HCEC 1CT (cell line): ENCODE measurements at regions not wholly inside any gene's neighbourhood (a gene's known extent, or its start where the extent isn't known, plus 50 kb on each side); places are given as distances from the start of the nearest gene placed in this dataset.

ENCODE experiments used
- DNase-seq: peaks from one replicate; pipeline ENCODE4 v3.0.0-alpha.2; 2017

DNA sequence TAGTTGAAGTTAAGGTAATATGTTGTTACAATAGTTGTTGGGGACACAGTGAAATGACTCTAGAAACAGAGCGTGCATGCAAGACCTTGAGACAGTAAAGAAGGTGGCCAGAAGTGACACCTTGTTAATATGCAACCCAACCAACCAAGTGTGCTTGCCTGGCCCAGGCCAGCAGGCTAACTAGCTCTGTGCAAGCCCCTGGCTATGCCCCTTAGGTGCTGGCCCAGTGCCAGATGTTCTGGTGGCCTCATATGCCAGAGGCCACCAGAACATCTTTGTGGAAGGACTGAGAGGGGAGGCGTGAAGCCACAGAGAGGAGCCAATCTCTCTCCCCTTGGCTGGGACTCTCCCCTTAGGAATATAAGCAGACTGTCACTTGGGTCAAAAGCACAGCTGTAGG is 111.2 kb upstream of the JUN start:
- no peak for DNase-seq

DNA sequence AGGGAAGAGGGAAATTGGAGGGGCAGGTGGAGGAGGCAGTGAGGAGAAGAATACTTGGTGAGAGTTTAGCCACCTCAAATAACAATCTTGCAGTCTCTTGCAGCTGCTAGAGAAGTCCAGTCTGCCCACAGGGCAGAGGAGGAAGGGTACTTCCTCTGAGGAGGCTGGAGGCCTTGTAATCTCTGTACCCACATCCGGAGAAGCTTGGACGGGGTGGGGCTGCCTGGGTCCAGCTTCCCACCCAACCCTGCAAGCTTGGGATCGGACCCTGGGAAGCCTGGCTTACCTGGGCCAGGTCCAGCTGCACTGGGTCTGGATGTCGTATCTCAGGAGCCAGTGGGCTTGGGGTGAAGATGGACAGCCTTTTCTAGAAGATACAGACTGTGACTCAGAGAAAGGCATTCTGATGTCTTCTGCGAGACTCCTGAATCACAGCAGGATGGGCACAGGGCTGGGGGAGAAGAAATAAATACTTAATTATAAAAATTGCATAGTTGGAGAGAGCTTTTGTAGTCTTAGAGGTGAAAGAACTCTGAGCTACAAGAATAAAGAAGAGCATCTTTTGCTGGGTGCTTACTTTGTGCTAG is 111.8 kb upstream of the JUN start:
- DNase-seq = no peak

DNA sequence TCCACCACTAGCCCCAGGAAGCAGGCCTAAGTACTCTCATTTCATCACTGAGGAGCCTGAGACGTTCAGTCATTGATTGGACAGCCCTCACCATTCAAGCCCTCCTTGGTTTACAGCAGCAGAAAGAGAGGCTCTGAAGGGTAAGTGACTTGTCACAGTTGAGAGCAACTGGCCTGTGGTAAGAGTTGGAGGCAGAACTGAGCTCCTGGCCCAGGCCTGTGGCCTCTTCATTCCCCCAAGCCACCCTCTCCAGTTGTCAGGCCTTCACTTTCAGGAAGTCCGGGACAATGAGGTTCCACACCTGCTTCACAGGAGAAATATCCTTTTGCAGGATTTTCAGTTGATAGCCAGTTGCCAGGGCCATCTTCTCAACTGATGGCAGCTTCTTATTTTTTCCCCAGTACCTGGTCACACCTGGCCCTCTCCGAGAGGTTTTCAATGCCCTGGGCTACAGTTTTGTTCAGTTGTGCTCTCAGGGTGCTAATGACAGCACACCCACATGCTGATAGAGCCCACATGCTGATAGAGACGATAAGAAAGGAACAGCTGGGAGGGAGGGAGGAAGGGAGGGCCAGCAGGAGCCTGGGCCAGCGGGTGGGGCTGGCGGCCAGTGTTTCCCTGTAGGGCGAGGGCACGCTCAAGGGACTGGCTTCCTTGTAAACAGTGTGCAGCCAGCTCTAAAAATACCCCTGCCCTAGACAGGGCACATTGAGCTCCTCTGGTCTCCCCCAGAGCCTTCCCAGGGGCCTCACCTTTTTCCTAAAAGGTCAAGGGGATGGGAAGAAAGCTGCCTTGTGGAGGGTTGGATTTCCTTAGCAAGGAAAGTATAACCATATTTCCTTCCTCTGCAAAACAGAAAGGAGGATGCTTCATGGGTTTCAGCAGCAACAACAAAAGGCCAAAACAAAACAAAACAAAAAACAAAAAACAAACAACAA is 112.7 kb upstream of the JUN start:
- DNase-seq = no peak

DNA sequence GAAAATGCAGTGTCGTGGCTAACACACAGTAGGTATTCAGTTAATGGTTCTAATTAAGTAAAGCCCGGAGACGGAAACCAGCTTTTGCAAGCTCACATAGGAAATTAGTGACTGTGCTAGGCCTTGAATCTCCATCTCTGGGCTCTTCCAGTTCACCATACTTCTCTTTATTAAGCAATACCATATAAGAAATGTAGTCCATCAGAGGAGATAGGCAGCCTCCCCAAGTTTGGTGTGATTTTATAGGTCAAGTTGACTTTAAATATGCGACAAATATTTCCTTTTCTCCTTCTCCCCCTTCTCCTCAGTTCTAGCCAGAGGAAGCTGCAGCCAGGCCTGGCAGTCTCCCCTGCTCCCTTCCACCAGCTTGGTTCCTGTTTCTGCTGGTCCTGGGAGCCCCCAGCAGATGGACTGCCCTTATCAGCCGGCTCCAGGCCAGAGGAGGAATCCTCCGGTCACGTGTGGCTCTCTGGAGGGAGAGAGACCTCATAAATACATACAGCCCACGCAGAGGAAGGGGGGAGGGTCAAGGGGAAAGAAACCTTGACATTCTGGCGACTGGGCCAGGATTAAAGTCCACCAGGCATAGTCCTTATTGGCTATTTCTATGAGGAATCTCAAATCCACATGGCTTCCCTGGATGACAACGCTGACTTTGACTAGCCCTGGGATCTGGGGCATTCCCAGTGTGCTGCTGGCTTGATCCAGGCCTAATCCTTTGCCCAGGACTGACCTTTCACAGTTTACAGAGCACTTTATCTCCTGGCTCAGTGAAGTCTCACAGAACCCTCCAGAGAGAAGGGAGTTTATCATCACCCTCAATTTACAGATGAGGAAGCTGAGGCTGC is 115.1 kb upstream of the JUN start:
- no peak for DNase-seq

DNA sequence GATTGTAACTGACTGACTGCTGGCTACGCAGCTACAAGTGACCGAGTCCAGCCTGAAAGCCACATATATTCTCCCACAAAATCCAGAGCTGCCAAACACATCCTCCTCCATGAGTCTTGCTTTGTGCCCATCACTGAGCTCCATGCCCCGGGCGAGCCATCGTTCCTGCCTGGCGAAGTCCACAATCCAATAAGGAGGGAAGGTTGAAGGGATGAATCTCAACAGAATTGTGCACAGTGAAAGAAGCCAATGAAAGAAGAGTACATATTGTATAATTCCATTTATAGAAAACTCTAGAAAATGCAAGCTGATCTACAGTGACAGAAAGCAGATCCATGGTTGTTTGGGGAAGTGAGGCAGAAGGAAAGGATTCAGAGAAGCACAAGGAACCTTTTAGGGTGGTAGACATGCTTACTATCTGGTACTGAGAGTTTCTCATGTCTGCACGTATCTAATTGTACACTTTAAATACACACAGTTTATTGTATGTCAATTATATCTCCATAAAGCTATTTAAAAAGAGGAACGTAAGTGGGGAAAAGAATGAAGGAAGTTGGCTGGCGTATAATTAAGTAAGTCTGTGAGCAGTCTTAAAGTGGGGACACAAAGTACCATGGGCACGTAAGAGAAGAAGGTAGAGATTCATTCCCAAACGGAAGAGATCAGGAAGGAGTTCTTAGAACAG is 115.9 kb upstream of the JUN start:
- DNase-seq = no peak

DNA sequence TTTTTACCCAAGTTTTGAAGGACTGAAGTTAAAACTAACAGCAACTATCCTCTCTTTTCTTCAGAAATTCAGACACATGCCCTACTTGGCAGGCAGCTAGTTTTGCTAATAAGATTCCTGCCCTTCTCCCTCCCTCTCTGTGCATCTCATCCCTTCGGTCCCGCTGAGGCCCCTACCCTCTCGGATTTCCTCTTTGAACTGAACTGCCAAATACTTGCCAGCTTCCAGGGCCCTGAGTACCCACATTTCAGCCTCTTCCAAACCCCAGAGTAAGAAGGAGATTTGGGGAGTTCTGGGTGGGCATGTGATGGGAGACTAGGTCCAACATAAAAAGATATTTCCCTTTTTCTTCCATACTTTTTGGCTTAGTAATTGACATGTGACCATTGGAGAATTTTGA is 116.5 kb upstream of the JUN start:
- DNase-seq = no peak

DNA sequence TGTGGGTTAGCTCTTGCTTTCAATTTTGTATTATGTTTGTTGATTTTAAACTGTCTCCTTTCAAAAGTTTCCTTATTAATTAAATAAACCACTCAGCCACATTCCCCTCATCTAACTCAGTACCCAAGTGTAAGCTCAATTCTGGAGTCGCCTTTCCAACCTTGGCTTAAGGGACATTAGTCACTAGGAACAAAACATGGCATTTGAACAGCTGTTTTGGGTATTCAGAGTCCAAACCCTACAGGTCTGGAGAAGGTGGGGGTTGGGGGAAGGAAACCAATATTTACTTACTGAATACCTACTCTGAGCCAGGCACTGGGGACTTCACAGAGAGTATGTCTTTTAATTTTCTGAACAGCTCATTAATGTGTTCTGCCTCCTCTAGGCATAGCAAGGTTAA is 117.2 kb upstream of the JUN start:
- DNase-seq = no peak

DNA sequence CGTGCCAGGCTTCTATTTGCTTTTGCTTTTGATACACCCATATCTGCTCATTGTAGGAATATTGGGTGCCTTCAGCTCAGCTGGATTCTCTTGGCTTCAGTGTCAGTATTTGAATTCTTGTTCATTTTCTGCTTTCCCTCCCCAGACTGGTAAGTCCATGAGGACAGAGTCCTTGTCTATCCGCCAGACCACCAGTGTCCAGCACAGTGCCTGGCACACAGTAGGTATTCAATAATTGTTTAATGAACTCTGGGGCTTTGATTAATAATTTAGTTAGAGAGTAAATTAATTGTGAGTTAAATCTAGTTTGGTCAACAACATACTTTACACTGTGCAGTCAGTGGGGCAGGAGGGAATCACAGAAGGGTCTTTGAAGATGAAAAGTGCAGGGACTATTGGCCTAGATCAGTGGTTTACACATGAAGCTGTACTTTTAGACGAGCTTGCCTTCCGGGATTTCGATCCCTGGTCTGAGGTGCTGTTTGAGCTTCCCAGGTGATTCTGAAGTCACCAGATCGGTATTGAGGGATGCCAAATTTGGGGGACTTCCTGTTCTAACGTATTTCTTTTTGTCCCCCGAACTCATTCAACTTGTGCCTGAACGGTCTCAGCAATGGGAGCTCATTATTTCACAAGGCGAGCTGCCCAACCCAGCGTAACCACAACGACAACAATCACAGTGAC is 119.1 kb upstream of the JUN start:
- DNase-seq = no peak

DNA sequence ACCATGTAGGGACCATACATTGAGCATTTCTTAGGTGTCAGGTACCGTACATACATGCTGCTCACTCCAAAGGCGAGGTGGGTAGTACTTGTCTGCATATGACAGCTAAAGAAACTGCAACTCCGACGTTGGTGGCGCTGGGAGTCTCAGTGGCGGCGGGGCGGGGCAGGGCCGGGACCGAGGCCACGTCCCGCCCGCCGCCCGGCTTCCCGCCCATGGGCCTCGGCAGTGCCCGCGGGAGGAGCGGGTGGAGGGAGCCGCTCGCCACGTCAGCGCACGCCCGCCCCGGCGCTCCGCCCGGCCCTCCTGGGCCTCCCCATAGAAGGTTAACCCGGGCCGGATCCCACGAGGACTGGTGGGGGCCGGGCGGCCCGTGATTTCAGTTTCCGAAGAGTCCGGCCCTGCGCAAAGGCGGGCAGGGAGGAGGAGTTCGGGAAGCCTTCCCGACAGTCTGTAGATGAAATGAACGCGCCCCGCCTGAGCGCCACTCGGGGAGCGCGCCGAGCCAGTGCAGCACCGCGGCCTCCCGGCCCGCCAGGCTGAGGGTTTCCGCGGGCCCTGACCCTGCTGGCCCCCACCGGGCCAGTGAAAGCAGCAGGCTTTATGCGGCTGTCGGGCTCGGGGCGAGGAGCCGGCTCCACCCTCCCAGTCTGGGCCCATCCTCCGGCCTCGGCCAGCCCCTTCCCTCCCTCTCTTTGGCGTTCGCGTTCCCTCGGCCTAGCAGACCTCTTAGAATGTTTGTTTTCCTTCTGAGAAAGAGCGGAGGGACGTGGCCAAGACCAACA is 119.9 kb upstream of the JUN start:
- peak; percentile 93 for DNase-seq

DNA sequence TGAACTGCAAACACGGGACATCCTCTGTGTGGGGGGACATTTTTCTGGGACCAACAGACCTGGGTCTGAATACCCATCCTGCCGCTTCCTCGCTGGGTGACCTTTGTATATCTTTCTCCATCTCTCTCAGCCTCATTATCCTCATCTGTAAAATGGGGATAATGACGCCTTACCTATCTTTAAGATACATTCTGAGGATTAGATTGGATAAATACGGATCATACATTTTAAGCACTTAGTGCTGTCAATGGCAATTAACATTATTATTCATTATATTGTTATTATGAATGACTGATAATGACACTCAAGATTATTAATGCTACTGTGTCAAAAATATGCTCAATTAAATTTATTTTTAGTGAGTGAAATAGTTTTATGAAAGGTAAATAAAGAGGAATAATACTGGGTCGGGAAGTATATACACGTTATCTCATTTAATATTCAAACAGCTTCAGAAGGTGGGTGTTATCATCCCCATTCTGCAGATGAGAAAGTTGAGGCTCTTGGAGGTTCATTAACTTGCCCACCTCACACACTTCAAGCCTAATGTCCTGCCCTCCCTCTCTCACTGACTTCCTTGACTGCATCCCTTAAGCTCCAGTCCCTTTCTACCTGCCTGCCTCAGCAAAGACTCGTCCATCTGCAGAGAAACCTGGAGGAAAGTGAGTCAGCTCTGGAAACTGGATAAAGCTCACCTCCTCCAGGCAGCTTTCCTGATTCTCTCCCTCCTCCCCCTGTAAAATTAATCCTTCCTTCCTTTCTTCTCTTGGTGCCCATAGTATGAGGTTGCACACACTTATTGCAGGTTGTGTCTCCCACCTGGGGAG is 120.7 kb upstream of the JUN start:
- DNase-seq = no peak

DNA sequence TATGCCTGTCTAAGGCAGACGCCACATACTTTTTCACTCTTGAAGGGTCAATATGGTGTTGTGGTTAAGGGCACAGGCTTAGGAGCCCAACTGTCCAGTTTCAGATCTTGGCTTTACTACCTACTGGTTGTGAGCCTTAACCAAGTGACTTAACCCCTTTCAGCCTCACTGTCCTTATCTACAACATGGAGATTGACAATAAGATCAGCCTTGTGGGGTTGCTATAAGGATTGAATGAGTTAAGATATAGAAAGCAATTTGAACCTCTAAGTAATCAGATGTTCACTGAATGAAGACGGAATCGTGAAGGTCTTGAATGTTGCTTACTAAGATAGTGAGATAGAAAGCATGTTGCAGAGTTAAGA is 121.3 kb upstream of the JUN start:
- DNase-seq = no peak

DNA sequence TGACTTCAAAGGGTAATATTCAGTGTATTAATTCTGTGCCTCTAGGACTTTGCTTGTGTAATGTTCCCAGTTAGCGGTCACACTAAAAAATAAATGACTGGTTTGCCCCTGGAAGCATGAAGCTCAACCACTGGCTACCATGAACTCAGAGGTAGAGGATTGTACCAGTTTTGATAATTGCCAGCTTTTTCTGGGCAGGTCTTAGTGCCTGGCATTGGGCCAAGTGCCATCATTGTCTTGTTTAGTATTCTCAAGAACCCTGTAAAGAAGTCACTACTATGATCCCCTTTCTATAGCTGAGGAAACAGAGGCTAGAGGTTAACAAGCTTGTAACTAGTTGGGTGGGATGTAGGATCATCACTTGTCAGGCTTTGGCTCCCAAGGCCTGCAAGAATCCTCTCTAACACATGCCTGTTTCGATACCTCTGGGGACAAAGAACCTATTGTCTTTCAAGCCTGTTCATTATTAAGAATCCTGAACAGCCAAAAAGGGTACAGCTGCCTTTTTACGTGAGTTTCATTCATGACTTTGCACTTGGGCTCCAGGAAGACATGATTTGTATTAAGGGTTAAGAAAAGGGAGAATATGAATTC is 121.9 kb upstream of the JUN start:
- DNase-seq = no peak

DNA sequence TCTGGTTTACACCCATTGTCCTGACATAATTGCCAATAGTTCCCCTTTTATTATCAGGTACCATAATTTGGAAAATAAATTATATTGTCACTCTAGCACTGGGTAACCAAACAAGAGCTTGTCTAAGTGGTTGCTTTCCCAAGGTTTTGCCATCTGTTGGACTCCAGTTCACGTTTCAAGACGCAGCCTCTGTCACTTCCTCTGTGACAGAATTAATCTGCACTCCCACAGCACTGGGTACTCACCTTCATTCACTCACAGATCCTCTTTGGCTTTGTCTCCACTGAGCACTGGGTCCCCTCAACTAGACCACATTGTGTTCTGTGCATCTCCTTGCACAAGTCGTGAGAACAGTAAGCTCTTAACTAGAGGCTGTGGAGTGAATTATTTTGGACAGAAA is 123.6 kb upstream of the JUN start:
- DNase-seq = no peak

DNA sequence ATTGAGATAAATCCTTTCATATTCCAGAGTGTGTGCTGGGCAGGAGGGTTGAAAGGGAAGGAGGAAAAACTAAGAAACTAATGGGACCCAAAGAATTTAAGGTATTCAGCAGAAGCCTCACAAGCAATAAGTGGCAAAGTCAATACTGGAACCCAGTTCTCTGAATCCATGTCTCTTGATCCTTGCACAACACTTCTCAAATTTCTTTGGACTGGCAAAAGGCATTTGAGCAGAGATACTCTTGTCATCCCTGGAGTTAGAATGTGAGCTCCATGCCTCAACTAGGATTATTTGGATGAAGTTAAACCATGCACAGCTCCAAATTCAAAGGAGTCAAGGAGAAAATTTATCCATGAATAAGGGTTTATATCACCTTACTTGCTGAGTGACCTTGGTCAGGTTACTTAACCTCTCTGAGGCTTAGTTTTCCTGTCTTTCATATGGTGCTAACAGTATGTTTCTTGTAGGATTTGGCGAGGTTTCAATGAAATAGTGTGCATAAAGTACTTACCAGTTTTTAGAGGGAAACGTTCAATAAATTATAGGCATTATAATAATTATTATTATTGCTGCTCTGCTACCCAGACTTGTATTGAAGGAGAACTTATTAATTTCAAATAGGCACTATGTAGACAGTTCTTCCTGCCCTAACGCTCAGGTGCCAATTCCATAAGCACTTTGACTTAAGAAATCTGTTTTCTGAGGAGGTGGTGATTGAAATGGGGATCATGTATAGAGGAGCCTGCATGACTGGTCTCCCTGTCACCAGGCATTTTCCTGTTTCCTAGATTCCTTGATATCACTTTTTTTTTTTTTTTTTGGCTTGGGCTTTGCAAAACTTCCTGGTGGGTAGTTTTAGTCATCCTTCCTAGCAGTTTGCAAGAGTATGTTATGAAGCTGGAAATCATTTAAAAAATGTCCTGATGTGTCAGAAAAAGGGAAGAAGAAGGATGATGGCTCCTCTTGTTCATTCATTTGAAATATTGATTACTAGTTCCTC is 125.0 kb upstream of the JUN start:
- DNase-seq = peak; percentile 91

DNA sequence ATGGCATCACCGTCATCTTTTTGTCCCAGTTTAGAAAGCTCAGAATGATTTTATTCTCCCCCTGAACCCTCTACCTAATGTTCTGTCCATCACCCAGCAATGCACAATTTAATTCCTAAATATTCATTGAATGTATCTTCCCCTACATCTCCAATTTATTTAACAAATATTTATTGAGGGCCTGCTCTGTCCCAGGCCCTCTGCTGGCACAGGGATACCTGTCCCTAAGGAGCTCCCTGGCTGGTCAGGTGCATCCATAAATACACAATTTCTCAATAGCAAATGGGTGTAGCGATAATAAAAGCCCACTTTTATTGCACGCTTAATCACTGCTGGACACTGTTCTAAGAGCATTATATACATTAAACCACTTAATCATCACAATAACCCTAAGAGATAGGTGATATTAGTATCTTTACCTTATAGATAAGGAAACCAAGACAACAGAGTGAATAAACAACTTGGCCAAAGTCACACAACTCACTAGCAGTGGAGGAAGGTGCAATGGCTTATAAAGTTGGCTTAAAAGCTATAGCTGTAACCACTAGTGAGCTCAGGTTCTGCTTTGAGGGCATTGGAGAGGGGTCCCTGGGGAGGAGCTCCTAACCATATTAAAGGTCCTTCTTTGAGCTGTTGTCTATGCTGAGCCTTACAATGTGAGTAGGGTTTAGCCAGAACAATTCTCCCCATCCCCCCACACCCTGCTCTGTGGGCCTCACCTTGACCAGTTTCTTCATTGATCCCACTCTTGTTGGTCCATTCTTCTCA is 126.3 kb upstream of the JUN start:
- no peak for DNase-seq

DNA sequence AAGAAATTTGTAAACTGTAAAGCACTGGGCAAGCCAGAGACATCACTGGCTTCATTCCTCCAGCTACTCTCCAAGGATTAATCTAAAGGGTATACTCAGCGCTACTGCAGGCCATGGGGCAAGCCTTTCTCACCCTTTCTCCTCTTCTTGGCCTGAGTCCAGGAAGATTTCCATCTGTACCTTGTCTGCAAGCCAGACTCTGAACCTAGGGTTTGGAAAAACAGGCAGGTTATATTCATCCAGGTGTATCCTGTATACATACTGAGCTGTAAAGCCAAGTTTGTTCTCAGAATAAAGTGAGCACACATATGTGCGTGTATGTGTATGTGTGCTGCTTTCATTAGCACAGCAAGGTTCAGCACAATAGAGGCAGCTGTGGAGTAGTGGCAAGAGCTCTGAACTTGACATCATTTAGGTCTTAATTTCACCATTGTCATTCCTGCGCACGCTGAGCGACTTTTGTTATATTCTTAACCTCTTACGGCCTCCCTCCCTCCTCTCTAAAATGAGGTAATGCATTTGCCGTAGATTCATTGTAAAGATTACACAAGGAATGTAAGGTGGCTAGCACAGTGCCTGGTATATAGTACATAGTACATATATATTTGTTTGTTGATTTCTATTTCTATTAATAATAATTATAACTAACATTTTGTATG is 128.1 kb upstream of the JUN start:
- DNase-seq = no peak

DNA sequence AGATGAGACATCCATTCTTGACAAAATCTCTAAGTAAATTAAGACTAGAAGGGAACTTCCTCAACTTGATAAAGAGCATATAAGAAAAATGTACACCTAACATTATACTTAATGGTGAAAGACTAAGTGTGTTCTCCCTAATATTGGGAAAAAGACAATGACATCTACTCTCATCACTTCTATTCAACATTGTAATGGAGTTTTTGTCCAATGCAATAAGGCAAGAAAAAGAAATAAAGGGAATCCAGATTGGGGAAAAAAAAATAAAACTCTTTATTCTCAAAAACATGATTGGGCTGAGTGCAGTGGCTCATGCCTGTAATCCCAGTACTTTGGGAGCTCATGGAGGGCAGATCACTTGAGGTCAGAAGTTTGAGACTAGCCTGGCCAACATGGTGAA is 131.1 kb upstream of the JUN start:
- DNase-seq = no peak

DNA sequence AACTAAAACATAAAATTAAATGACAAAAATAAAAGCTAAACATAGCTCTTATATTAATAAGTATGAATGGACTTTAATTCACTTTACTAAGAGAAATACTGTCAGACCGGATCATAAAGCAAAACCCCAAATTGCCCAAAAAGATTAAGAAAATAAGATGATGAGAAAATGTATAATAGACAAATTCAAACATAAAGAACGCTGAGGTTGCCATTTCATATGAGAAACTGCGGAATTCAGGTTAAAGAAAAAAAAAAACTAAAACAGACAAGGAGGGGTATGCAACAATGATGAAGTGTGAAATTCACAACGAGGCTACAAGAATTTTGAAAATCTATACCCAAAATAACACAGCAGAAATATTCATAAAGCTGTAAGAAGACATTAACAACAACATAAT is 133.6 kb upstream of the JUN start:
- DNase-seq = no peak
